Liver (tissue), 8 donors: ENCODE measurements at regions not wholly inside any gene's neighbourhood (a gene's known extent, or its start where the extent isn't known, plus 50 kb on each side); places are given as distances from the start of the nearest gene placed in this dataset.

Experiments used
- DNase-seq: peaks from one replicate; pipeline ENCODE4 v3.0.0-alpha.2; 2017; ENCODE audit warnings: low spot score
- H3K27ac ChIP-seq, 2 donors: one replicate each; pipeline ENCODE4 v1.7.0; 2013; ENCODE audit warnings: inconsistent platforms in 2 of 2, low read length in 2 of 2, control low read depth in 1 of 2, low read depth in 1 of 2, mild to moderate bottlenecking in 1 of 2
- H3K27me3 ChIP-seq, 4 donors: one replicate each; pipeline versions ENCODE4 v1.6.1 to v1.7.0; 2013; ENCODE audit warnings: low read length in 3 of 4, inconsistent platforms in 1 of 4, mild to moderate bottlenecking in 1 of 4, moderate library complexity in 1 of 4; ENCODE audit not compliant: control insufficient read depth in 4 of 4, insufficient read depth in 4 of 4
- H3K36me3 ChIP-seq, 4 donors: one replicate each; pipeline versions ENCODE4 v1.6.1 to v1.7.0; 2013; ENCODE audit warnings: low read length in 3 of 4, mild to moderate bottlenecking in 3 of 4, low read depth in 1 of 4, moderate library complexity in 1 of 4; ENCODE audit not compliant: control insufficient read depth in 4 of 4, insufficient read depth in 3 of 4
- H3K4me1 ChIP-seq, 4 donors: one replicate each; pipeline versions ENCODE4 v1.6.1 to v1.7.0; 2013; ENCODE audit warnings: low read length in 3 of 4, mild to moderate bottlenecking in 3 of 4, moderate library complexity in 1 of 4; ENCODE audit not compliant: control insufficient read depth in 4 of 4, insufficient read depth in 4 of 4
- H3K4me3 ChIP-seq, 3 donors: one replicate each; pipeline versions ENCODE4 v1.6.1 to v1.7.0; 2013; ENCODE audit warnings: low read length in 3 of 3, control low read depth in 1 of 3, low read depth in 1 of 3, mild to moderate bottlenecking in 1 of 3
- H3K9ac ChIP-seq, 2 donors: one replicate each; pipeline ENCODE4 v1.7.0; 2013; ENCODE audit warnings: low read length in 2 of 2, mild to moderate bottlenecking in 2 of 2, moderate library complexity in 2 of 2, control low read depth in 1 of 2, low read depth in 1 of 2
- H3K9me3 ChIP-seq, 4 donors: one replicate each; pipeline versions ENCODE4 v1.6.1 to v1.7.0; 2013; ENCODE audit warnings: low read length in 3 of 4; ENCODE audit not compliant: control insufficient read depth in 4 of 4
- EGR1 ChIP-seq, 2 donors: IDR thresholded peaks; 2 replicates each; pipeline ENCODE4 v1.6.1; 2016 to 2018; ENCODE audit warnings: antibody characterized with exemption in 2 of 2, low read depth in 2 of 2
- FOXA1 ChIP-seq: IDR thresholded peaks from 2 replicates; pipeline ENCODE4 v1.6.1; 2016; ENCODE audit warnings: antibody characterized with exemption
- FOXA2 ChIP-seq: IDR thresholded peaks from 2 replicates; pipeline ENCODE4 v1.6.1; 2016; ENCODE audit warnings: antibody characterized with exemption
- GABPA ChIP-seq, 2 donors: IDR thresholded peaks in 1 of 2; conservative IDR thresholded peaks in 1 of 2; 2 replicates each; pipeline ENCODE4 v1.6.1; 2016; ENCODE audit warnings: antibody characterized with exemption in 2 of 2, mild to moderate bottlenecking in 1 of 2, moderate library complexity in 1 of 2
- HNF4A ChIP-seq, 2 donors: conservative IDR thresholded peaks; 2 replicates each; pipeline ENCODE4 v1.6.1; 2016; ENCODE audit warnings: antibody characterized with exemption in 2 of 2, mild to moderate bottlenecking in 2 of 2
- JUND ChIP-seq, 2 donors: IDR thresholded peaks; 2 replicates each; pipeline ENCODE4 v1.6.1; 2016; ENCODE audit warnings: antibody characterized with exemption in 2 of 2
- NR2F2 ChIP-seq: IDR thresholded peaks from 2 replicates; pipeline ENCODE4 v1.6.1; 2016; ENCODE audit warnings: antibody characterized with exemption
- RAD21 ChIP-seq, 2 donors: IDR thresholded peaks; 2 replicates each; pipeline ENCODE4 v1.6.1; 2016; ENCODE audit warnings: antibody characterized with exemption in 2 of 2, mild to moderate bottlenecking in 2 of 2
- SP1 ChIP-seq: IDR thresholded peaks from 2 replicates; pipeline ENCODE4 v1.6.1; 2018; ENCODE audit warnings: antibody characterized with exemption, mild to moderate bottlenecking
- TAF1 ChIP-seq: conservative IDR thresholded peaks from 2 replicates; pipeline ENCODE4 v1.6.1; 2016; ENCODE audit warnings: antibody characterized with exemption, mild to moderate bottlenecking
- YY1 ChIP-seq: IDR thresholded peaks from 2 replicates; pipeline ENCODE4 v1.6.1; 2016; ENCODE audit warnings: antibody characterized with exemption, mild to moderate bottlenecking
- WGBS: extraction: QIAGEN DNeasy Blood & Tissue Kit; methylation state at CpG from one replicate; pipeline ENCODE4 v1.1.7; 2013; 5-methylcytosine and 5-hydroxymethylcytosine counted together
- TF ChIP-seq, protein P1 (sequence below): fragments of 150-350 bp; IDR thresholded peaks from 2 replicates; pipeline ENCODE4 v1.5.1; 2017; ENCODE audit warnings: improper control_type of control experiment, low read depth, low read length; ENCODE audit not compliant: missing input control
- TF ChIP-seq, protein P2 (sequence below): IDR thresholded peaks from 2 replicates; pipeline ENCODE4 v1.6.1; 2016; ENCODE audit warnings: antibody characterized with exemption
- TF ChIP-seq, protein P3 (sequence below): IDR thresholded peaks from 2 replicates; pipeline ENCODE4 v1.6.1; 2016; ENCODE audit warnings: antibody characterized with exemption
- TF ChIP-seq, protein P4 (sequence below): IDR thresholded peaks from 2 replicates; pipeline ENCODE4 v1.6.1; 2016; ENCODE audit warnings: antibody characterized with exemption, mild to moderate bottlenecking
- donor health status: healthy.
- donor health status: healthy.
- donor health status: healthy.
- donor health status: healthy.
- donor health status: healthy.

DNA sequence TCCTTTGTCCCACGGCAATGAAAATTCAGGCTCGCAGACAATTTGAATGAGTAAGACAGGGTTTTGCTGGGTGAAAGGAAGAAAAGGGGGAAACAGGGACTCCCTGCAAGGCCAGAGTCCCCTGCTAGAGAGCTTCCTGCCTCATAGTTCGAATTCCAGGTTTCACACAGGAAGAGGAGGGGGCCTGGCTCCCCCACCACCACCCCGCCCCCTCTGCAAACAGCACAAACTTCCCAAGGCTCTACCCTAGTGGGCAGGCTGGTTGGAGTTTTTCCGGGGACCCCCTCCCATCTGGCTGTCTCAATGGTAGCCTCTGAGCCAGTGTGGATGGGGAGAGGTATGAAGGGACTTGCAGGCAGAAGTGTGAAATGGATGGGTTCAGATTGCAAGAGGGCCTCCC is 57.4 kb upstream of the NEBL start:
- 91% methylated on average over 5 of the region's 5 CpGs for WGBS

DNA sequence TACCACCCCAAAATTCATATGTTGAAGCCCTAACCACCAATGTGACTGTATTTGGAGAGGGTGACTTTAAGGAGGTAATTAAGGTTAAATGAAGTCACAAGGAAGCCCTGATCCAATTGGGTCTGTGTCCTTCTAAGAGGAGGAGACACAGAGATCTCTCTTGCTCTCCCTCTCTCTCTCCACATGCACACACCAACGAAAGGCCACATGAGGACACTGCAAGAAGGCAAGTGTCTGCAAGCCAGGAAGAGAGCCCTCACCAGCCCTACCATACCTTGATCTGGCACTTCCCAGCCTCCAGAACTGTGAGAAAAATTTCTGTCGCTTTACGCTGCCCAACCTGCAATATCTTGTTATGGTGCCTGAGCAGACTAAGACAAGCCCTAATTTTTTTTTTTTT is 56.0 kb upstream of the NEBL start:
- H3K9ac ChIP-seq: no peak overlapping the region
- H3K9me3 ChIP-seq: peaks cover 0 to 4% (median 2%) of the 10 kb centered on the region in 4 donors
- no peak overlapping the region for H3K27ac ChIP-seq
- no peaks in the 10 kb centered on the region for H3K4me1 ChIP-seq
- no peaks in the 10 kb centered on the region for H3K27me3 ChIP-seq
- H3K36me3 ChIP-seq: no peaks in the 10 kb centered on the region
- 94% methylated on average over 3 of the region's 3 CpGs for WGBS
- TF ChIP-seq SP1 (no peak), JUND (IDR thresholded peaks at IDR 0.05) (no peak), NR2F2 (no peak), GABPA (IDR thresholded peaks at IDR 0.05 in 1 of 2, conservative IDR thresholded peaks at IDR 0.05 in 1 of 2) (no peak), HNF4A (conservative IDR thresholded peaks at IDR 0.05) (no peak), TAF1 (no peak), YY1 (no peak)
- TF ChIP-seq, protein P1, sequence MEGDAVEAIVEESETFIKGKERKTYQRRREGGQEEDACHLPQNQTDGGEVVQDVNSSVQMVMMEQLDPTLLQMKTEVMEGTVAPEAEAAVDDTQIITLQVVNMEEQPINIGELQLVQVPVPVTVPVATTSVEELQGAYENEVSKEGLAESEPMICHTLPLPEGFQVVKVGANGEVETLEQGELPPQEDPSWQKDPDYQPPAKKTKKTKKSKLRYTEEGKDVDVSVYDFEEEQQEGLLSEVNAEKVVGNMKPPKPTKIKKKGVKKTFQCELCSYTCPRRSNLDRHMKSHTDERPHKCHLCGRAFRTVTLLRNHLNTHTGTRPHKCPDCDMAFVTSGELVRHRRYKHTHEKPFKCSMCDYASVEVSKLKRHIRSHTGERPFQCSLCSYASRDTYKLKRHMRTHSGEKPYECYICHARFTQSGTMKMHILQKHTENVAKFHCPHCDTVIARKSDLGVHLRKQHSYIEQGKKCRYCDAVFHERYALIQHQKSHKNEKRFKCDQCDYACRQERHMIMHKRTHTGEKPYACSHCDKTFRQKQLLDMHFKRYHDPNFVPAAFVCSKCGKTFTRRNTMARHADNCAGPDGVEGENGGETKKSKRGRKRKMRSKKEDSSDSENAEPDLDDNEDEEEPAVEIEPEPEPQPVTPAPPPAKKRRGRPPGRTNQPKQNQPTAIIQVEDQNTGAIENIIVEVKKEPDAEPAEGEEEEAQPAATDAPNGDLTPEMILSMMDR: no peak
- no peak for DNase-seq
- H3K4me3 ChIP-seq: no peak overlapping the region

More for the DNA sequence above, 57.4 kb upstream of the NEBL start:
- Histone ChIP-seq H3K9ac (no peak overlapping the region), H3K27me3 (no peaks in the 10 kb centered on the region), H3K4me3 (no peak overlapping the region), H3K27ac (no peak overlapping the region), H3K4me1 (no peaks in the 10 kb centered on the region), H3K9me3 (peaks cover 0 to 4% (median 2%) of the 10 kb centered on the region in 4 donors), H3K36me3 (no peaks in the 10 kb centered on the region)
- no peak for DNase-seq
- TF ChIP-seq NR2F2 (no peak), TAF1 (no peak), EGR1 (IDR thresholded peaks at IDR 0.05; ENCODE audit: low read depth in 2 of 2) (no peak), FOXA2 (no peak), RAD21 (IDR thresholded peaks at IDR 0.05) (no peak), FOXA1 (no peak)
- TF ChIP-seq, protein P2, sequence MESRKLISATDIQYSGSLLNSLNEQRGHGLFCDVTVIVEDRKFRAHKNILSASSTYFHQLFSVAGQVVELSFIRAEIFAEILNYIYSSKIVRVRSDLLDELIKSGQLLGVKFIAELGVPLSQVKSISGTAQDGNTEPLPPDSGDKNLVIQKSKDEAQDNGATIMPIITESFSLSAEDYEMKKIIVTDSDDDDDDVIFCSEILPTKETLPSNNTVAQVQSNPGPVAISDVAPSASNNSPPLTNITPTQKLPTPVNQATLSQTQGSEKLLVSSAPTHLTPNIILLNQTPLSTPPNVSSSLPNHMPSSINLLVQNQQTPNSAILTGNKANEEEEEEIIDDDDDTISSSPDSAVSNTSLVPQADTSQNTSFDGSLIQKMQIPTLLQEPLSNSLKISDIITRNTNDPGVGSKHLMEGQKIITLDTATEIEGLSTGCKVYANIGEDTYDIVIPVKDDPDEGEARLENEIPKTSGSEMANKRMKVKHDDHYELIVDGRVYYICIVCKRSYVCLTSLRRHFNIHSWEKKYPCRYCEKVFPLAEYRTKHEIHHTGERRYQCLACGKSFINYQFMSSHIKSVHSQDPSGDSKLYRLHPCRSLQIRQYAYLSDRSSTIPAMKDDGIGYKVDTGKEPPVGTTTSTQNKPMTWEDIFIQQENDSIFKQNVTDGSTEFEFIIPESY: no peak
- TF ChIP-seq, protein P3, sequence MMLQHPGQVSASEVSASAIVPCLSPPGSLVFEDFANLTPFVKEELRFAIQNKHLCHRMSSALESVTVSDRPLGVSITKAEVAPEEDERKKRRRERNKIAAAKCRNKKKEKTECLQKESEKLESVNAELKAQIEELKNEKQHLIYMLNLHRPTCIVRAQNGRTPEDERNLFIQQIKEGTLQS: no peak
- TF ChIP-seq, protein P4, sequence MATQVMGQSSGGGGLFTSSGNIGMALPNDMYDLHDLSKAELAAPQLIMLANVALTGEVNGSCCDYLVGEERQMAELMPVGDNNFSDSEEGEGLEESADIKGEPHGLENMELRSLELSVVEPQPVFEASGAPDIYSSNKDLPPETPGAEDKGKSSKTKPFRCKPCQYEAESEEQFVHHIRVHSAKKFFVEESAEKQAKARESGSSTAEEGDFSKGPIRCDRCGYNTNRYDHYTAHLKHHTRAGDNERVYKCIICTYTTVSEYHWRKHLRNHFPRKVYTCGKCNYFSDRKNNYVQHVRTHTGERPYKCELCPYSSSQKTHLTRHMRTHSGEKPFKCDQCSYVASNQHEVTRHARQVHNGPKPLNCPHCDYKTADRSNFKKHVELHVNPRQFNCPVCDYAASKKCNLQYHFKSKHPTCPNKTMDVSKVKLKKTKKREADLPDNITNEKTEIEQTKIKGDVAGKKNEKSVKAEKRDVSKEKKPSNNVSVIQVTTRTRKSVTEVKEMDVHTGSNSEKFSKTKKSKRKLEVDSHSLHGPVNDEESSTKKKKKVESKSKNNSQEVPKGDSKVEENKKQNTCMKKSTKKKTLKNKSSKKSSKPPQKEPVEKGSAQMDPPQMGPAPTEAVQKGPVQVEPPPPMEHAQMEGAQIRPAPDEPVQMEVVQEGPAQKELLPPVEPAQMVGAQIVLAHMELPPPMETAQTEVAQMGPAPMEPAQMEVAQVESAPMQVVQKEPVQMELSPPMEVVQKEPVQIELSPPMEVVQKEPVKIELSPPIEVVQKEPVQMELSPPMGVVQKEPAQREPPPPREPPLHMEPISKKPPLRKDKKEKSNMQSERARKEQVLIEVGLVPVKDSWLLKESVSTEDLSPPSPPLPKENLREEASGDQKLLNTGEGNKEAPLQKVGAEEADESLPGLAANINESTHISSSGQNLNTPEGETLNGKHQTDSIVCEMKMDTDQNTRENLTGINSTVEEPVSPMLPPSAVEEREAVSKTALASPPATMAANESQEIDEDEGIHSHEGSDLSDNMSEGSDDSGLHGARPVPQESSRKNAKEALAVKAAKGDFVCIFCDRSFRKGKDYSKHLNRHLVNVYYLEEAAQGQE: no peak
